NCI-H524 treated with DMSO at 0.1 percent for 48 hours (cell line): ENCODE measurements at regions not wholly inside any gene's neighbourhood (a gene's known extent, or its start where the extent isn't known, plus 50 kb on each side); places are given as distances from the start of the nearest gene placed in this dataset.
"Not testable (repeated sequence)": the region's sequence is repeated elsewhere in the genome, so short reads cannot be mapped to it uniquely, and the experiment has no call there.

Experiments used
- DNase-seq: peaks from one replicate; lab custom pipeline; 2025; lab: John Stamatoyannopoulos, UW

- no peak for DNase-seq
These were observed 504.7 kb downstream of the CCDC171 start for GRCh38 chr9:16057541-16057940.

GRCh38 chr9:16058131-16058549 lies 505.3 kb downstream of the CCDC171 start:
- DNase-seq, result no peak

GRCh38 chr9:16060436-16061129 lies 507.7 kb downstream of the CCDC171 start:
- no peak for DNase-seq

GRCh38 chr9:16062542-16063240 lies 509.8 kb downstream of the CCDC171 start:
- no peak for DNase-seq

- DNase-seq, result no peak
These were observed 510.4 kb downstream of the CCDC171 start for GRCh38 chr9:16063241-16063591.

- no peak for DNase-seq
These were observed 511.9 kb downstream of the CCDC171 start for GRCh38 chr9:16064771-16065170.

- not testable (repeated sequence) for DNase-seq
These were observed 513.4 kb downstream of the CCDC171 start for GRCh38 chr9:16066201-16066600.

GRCh38 chr9:16068476-16068875 lies 515.6 kb downstream of the CCDC171 start:
- no peak for DNase-seq

GRCh38 chr9:16069249-16069648 lies 516.4 kb downstream of the CCDC171 start:
- DNase-seq, result no peak

- DNase-seq, result no peak
These were observed 517.0 kb downstream of the CCDC171 start for GRCh38 chr9:16069671-16070454.

- no peak for DNase-seq
These were observed 517.8 kb downstream of the CCDC171 start for GRCh38 chr9:16070455-16071145.

GRCh38 chr9:16071400-16071799 lies 518.6 kb downstream of the CCDC171 start:
- no peak for DNase-seq

- DNase-seq, result no peak
These were observed 522.1 kb downstream of the CCDC171 start for GRCh38 chr9:16074963-16075362.

- no peak for DNase-seq
These were observed 522.9 kb downstream of the CCDC171 start for GRCh38 chr9:16075696-16076095.

- DNase-seq, result no peak
These were observed 523.7 kb downstream of the CCDC171 start for GRCh38 chr9:16076511-16076910.

- no peak for DNase-seq
These were observed 530.0 kb downstream of the CCDC171 start for GRCh38 chr9:16082796-16083195.

GRCh38 chr9:16085167-16085726 lies 532.4 kb downstream of the CCDC171 start:
- no peak for DNase-seq

- DNase-seq, result no peak
These were observed 538.2 kb downstream of the CCDC171 start for GRCh38 chr9:16090907-16091629.

GRCh38 chr9:16092142-16093091 lies 539.6 kb downstream of the CCDC171 start:
- no peak for DNase-seq

- no peak for DNase-seq
These were observed 545.5 kb downstream of the CCDC171 start for GRCh38 chr9:16098306-16098705.
